GM12878 (cell line): ENCODE measurements at regions not wholly inside any gene's neighbourhood (a gene's known extent, or its start where the extent isn't known, plus 50 kb on each side); places are given as distances from the start of the nearest gene placed in this dataset.

Experiments
- ATAC-seq: fragments of 200-7000 bp; cut with Tn5 transposase; 3 replicates; pipeline ENCODE4 v1.9.1; 2020; ENCODE audit warnings: mild to moderate bottlenecking, moderate library complexity
- BruUV-seq: library from RNA; stranded (reverse); fragments of 400-500 nt; replicated peaks from 2 replicates; lab custom pipeline; 2021; lab: Mats Ljungman, UMichigan
- CTCF ChIA-PET: fragments of 300-600 bp; sonication (Branson Sonifier 250); formaldehyde crosslinking; extraction: SDS; loops from one replicate; lab custom pipeline; 2021; ENCODE audit warnings: inconsistent platforms; lab: Yijun Ruan, JAX
- POLR2A ChIA-PET: fragments of 350-600 bp; formaldehyde crosslinking; extraction: SDS; loops from one replicate; lab custom pipeline; 2021; ENCODE audit warnings: inconsistent platforms; lab: Charles Lee
- RAD21 ChIA-PET: fragments of 300-600 bp; sonication (Branson Sonifier 250); formaldehyde crosslinking; loops from one replicate; lab custom pipeline; 2023; ENCODE audit warnings: antibody characterized with exemption; ENCODE audit not compliant: unreplicated experiment; lab: Charles Lee
- SMC1A ChIA-PET: fragments of 300-600 bp; sonication (Branson Sonifier 250); formaldehyde crosslinking; loops from one replicate; lab custom pipeline; 2023; ENCODE audit not compliant: unreplicated experiment, uncharacterized antibody; lab: Charles Lee
- DNase-seq: peaks from one replicate; pipeline ENCODE4 v3.0.0-alpha.2; 2011; ENCODE audit warnings: low read depth, low spot score
- FAIRE-seq: peaks from 3 replicates; lab custom pipeline; 2011; peaks lifted over from hg19 to GRCh38; lab: Jason Lieb, UNC
- H2AFZ ChIP-seq: 2 replicates; pipeline ENCODE4 v1.6.0; 2011; ENCODE audit warnings: low read depth, low read length, control low read depth; ENCODE audit not compliant: control insufficient read depth
- H3K27ac ChIP-seq: 2 replicates; pipeline ENCODE4 v1.5.1; 2011; ENCODE audit warnings: control low read depth; ENCODE audit not compliant: control insufficient read depth, insufficient read depth
- H3K27me3 ChIP-seq, 2 experiments: replicated peaks in 1 of 2; 2 replicates each; pipeline versions ENCODE4 v1.6.0 to v1.6.1; 2011; ENCODE audit warnings: low read length in 1 of 2; ENCODE audit not compliant: control insufficient read depth in 2 of 2, insufficient read depth in 2 of 2
- H3K36me3 ChIP-seq, 2 experiments: 2 replicates each; pipeline ENCODE4 v1.5.1; 2011; ENCODE audit warnings: low read length in 1 of 2; ENCODE audit not compliant: control insufficient read depth in 2 of 2, insufficient read depth in 2 of 2
- H3K4me1 ChIP-seq: 2 replicates; pipeline ENCODE4 v1.6.1; 2011; ENCODE audit warnings: mild to moderate bottlenecking, low read length, moderate library complexity, mixed read lengths; ENCODE audit not compliant: control insufficient read depth, insufficient read depth
- H3K4me2 ChIP-seq: 2 replicates; pipeline ENCODE4 v1.6.0; 2011; ENCODE audit warnings: control low read depth; ENCODE audit not compliant: control insufficient read depth, insufficient read depth
- H3K4me3 ChIP-seq: fragments of 200-600 bp; sonication (generic); 2 replicates; pipeline ENCODE4 v1.5.1; 2016
- H3K79me2 ChIP-seq: 2 replicates; pipeline ENCODE4 v1.6.0; 2011; ENCODE audit warnings: low read length; ENCODE audit not compliant: control insufficient read depth, insufficient read depth
- H3K9ac ChIP-seq: 2 replicates; pipeline ENCODE4 v1.8.0; 2011; ENCODE audit warnings: low read length, control low read depth, mixed read lengths; ENCODE audit not compliant: control insufficient read depth, insufficient read depth
- H3K9me3 ChIP-seq: replicated peaks from 3 replicates; pipeline ENCODE4 v1.5.1; 2011; ENCODE audit warnings: mild to moderate bottlenecking, low read length; ENCODE audit not compliant: control insufficient read depth, insufficient read depth
- H4K20me1 ChIP-seq: 2 replicates; pipeline ENCODE4 v1.6.0; 2011; ENCODE audit not compliant: control insufficient read depth, insufficient read depth
- CREM ChIP-seq: IDR thresholded peaks from 2 replicates; pipeline ENCODE4 v1.6.1; 2014; ENCODE audit warnings: antibody characterized with exemption, low read depth
- CUX1 ChIP-seq: IDR thresholded peaks from 2 replicates; pipeline ENCODE4 v1.6.1; 2012; ENCODE audit warnings: improper control_type of control experiment, low read depth, low read length; ENCODE audit not compliant: insufficient replicate concordance
- RELA ChIP-seq: fragments of 450-650 bp; IDR thresholded peaks from 2 replicates; pipeline ENCODE4 v1.8.0; 2014; ENCODE audit warnings: borderline replicate concordance; ENCODE audit not compliant: partially characterized antibody
- SMAD5 ChIP-seq: IDR thresholded peaks from 2 replicates; pipeline ENCODE4 v1.6.1; 2016; ENCODE audit warnings: antibody characterized with exemption, low read depth
- ZNF384 ChIP-seq: IDR thresholded peaks from 2 replicates; pipeline ENCODE4 v1.6.1; 2012; ENCODE audit warnings: low read depth, mild to moderate bottlenecking, low read length, improper control_type of control experiment, borderline replicate concordance
- WGBS: methylation state at CpG from one replicate; pipeline ENCODE4 v1.1.6; 2016; ENCODE audit warnings: low lambda C conversion rate; ENCODE audit not compliant: insufficient replicate concordance, insufficient coverage; ENCODE audit errors: missing lambda C conversion rate; 5-methylcytosine and 5-hydroxymethylcytosine counted together
- in situ Hi-C: fragments of 300-500 bp; cut with MboI; formaldehyde crosslinking; loops from 9 replicates; pipeline ENCODE4 v1.14.3; 2018; ENCODE audit warnings: mixed read lengths
- intact Hi-C: fragments of 100-400 bp; cut with micrococcal nuclease; formaldehyde crosslinking; loops from one replicate; pipeline ENCODE4 v1.14.2; 2022; ENCODE audit not compliant: unreplicated experiment

- Histone ChIP-seq H3K4me1 (no peaks in the 10 kb centered on the region), H3K4me2 (no peak overlapping the region), H3K79me2 (no peaks in the 10 kb centered on the region), H3K4me3 (no peak overlapping the region), H4K20me1 (no peaks in the 10 kb centered on the region), H3K27me3 (no peaks in the 10 kb centered on the region; a peak in 2 of 4 replicates), H3K36me3 (no peaks in the 10 kb centered on the region), H3K9me3 (no peaks in the 10 kb centered on the region), H3K27ac (no peak overlapping the region), H2AFZ (no peak overlapping the region), H3K9ac (no peak overlapping the region)
- no TSS peak for BruUV-seq
- in situ Hi-C loops (no loop called here), intact Hi-C loops (no loop called here)
- ChIA-PET POLR2A (no interaction called here), RAD21 (no interaction called here), CTCF (interaction anchor here (0.6 kb wide), 1 partner anchor 620 kb away, joined by 4 read pairs; no protein-coding TSS in a partner anchor), SMC1A (interaction anchor here (1.0 kb wide), 1 partner anchor 217 kb away, joined by 3 read pairs; no protein-coding TSS in a partner anchor)
- ATAC-seq (no peak), FAIRE-seq (no peak), DNase-seq (no peak)
- no peak for TF ChIP-seq ZNF384
- 19% methylated on average over 7 of the region's 7 CpGs for WGBS
These were observed 434.5 kb downstream of the MCTP2 start for GRCh38 chr15:94665676-94666441.

- Histone ChIP-seq H3K9ac (no peak overlapping the region), H3K4me2 (no peak overlapping the region), H2AFZ (no peak overlapping the region), H3K36me3 (no peaks in the 10 kb centered on the region), H3K4me3 (no peak overlapping the region), H3K4me1 (no peaks in the 10 kb centered on the region), H3K79me2 (no peaks in the 10 kb centered on the region), H3K9me3 (no peaks in the 10 kb centered on the region), H4K20me1 (no peaks in the 10 kb centered on the region), H3K27me3 (no peaks in the 10 kb centered on the region; a peak in 2 of 4 replicates), H3K27ac (no peak overlapping the region)
- no TSS peak for BruUV-seq
- FAIRE-seq (no peak), DNase-seq (no peak), ATAC-seq (no peak)
- POLR2A ChIA-PET = no interaction called here
- TF ChIP-seq RELA (no peak), SMAD5 (no peak), CUX1 (no peak), CREM (no peak)
- SMC1A ChIA-PET = interaction anchor here (1.0 kb wide), 1 partner anchor 218 kb away, joined by 3 read pairs; no protein-coding TSS in a partner anchor
- 5% methylated on average over 5 of the region's 5 CpGs for WGBS
- RAD21 ChIA-PET = no interaction called here
- CTCF ChIA-PET = no interaction called here
- intact Hi-C loops = no loop called here
- in situ Hi-C loops = no loop called here
These were observed 435.2 kb downstream of the MCTP2 start for GRCh38 chr15:94666553-94666952.
